A673 (cell line): ENCODE measurements at regions not wholly inside any gene's neighbourhood (a gene's known extent, or its start where the extent isn't known, plus 50 kb on each side); places are given as distances from the start of the nearest gene placed in this dataset.

Experiments
- BruUV-seq: library from RNA; stranded (reverse); fragments of 400-500 nt; replicated peaks from 2 replicates; lab custom pipeline; 2021; lab: Mats Ljungman, UMichigan
- CTCF ChIA-PET: fragments of 300-600 bp; sonication (Branson Sonifier 250); formaldehyde crosslinking; loops from one replicate; lab custom pipeline; 2022; ENCODE audit warnings: antibody characterized with exemption; lab: Charles Lee
- POLR2A ChIA-PET: fragments of 300-600 bp; sonication (Branson Sonifier 250); formaldehyde crosslinking; loops from one replicate; lab custom pipeline; 2022; ENCODE audit warnings: antibody characterized with exemption; ENCODE audit not compliant: low non-redundant PET; lab: Charles Lee
- DNase-seq: peaks from one replicate; pipeline ENCODE4 v3.0.0-alpha.2; 2015; ENCODE audit warnings: low spot score
- H3K27ac ChIP-seq: fragments of 200-600 bp; sonication (generic); 2 replicates; pipeline ENCODE4 v1.5.1; 2016; ENCODE audit warnings: mixed run types, low read depth, mild to moderate bottlenecking, mixed read lengths, antibody characterized with exemption, low read length; ENCODE audit not compliant: poor library complexity, severe bottlenecking
- H3K27me3 ChIP-seq: fragments of 200-600 bp; sonication (generic); replicated peaks from 2 replicates; pipeline ENCODE4 v1.6.1; 2017; ENCODE audit warnings: mixed run types, low read depth, mild to moderate bottlenecking, mixed read lengths, antibody characterized with exemption, low read length; ENCODE audit not compliant: insufficient read depth, poor library complexity
- H3K36me3 ChIP-seq: fragments of 200-600 bp; sonication (generic); 2 replicates; pipeline ENCODE4 v1.6.1; 2016; ENCODE audit warnings: mixed run types, mild to moderate bottlenecking, mixed read lengths, antibody characterized with exemption, low read length; ENCODE audit not compliant: insufficient read depth, poor library complexity, severe bottlenecking
- H3K4me1 ChIP-seq: fragments of 200-600 bp; sonication (generic); 2 replicates; pipeline ENCODE4 v1.6.1; 2017; ENCODE audit warnings: mixed run types, mild to moderate bottlenecking, mixed read lengths, antibody characterized with exemption, low read length; ENCODE audit not compliant: insufficient read depth, poor library complexity, severe bottlenecking
- H3K4me3 ChIP-seq: fragments of 200-600 bp; sonication (generic); 2 replicates; pipeline ENCODE4 v1.5.1; 2016; ENCODE audit warnings: low read depth, mixed run types, mild to moderate bottlenecking, mixed read lengths, low read length; ENCODE audit not compliant: poor library complexity, severe bottlenecking
- H3K9me3 ChIP-seq: fragments of 200-600 bp; sonication (generic); 2 replicates; pipeline ENCODE4 v1.6.1; 2016; ENCODE audit warnings: mixed run types, low read depth, mild to moderate bottlenecking, mixed read lengths, antibody characterized with exemption, low read length; ENCODE audit not compliant: poor library complexity, severe bottlenecking
- EZH2 ChIP-seq: fragments of 200-600 bp; sonication (generic); IDR thresholded peaks from 2 replicates; pipeline ENCODE4 v1.6.1; 2017; ENCODE audit warnings: borderline replicate concordance, low read depth, mild to moderate bottlenecking, mixed read lengths, antibody characterized with exemption, low read length; ENCODE audit not compliant: poor library complexity, severe bottlenecking
- intact Hi-C: fragments of 100-400 bp; cut with micrococcal nuclease; formaldehyde crosslinking; loops from one replicate; pipeline ENCODE4 v1.10.0; 2022; ENCODE audit not compliant: unreplicated experiment
- TF ChIP-seq, protein P1 (sequence below): fragments of 300-800, 200-600 bp; sonication (generic); conservative IDR thresholded peaks from 2 replicates; pipeline ENCODE4 v1.5.1; 2017; ENCODE audit warnings: low read depth, mild to moderate bottlenecking, antibody characterized with exemption, low read length, moderate library complexity, mixed read lengths

DNA sequence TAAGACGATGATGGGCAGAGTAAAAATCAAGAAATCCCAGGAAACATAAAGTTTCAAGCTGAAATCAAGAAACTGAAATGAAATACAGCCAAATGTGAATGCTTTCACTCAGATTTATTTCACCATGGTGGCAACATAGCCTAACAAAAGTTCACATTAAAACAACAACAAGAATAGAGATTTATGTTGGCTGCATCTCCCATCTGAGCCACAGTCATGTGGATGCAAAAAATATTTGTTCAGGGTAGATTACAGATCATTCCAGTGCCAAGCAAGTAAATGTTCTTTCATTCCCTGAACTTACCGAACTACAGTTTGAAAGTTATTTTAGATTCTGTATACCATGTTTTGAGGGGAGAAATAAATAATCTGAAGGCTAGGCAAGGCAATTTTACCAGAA lies 159.9 kb upstream of the TMTC1 start:
- no TSS peak for BruUV-seq
- H3K27me3 ChIP-seq = peaks cover 9% of the 10 kb centered on the region
- intact Hi-C loops = no loop called here
- H3K36me3 ChIP-seq = no peaks in the 10 kb centered on the region
- H3K4me1 ChIP-seq = no peaks in the 10 kb centered on the region
- no peaks in the 10 kb centered on the region for H3K9me3 ChIP-seq
- no peak overlapping the region for H3K27ac ChIP-seq
- CTCF ChIA-PET = no interaction called here
- no peak for DNase-seq
- POLR2A ChIA-PET = no interaction called here
- H3K4me3 ChIP-seq = no peak overlapping the region
- no peak for TF ChIP-seq EZH2
- TF ChIP-seq, protein P1, sequence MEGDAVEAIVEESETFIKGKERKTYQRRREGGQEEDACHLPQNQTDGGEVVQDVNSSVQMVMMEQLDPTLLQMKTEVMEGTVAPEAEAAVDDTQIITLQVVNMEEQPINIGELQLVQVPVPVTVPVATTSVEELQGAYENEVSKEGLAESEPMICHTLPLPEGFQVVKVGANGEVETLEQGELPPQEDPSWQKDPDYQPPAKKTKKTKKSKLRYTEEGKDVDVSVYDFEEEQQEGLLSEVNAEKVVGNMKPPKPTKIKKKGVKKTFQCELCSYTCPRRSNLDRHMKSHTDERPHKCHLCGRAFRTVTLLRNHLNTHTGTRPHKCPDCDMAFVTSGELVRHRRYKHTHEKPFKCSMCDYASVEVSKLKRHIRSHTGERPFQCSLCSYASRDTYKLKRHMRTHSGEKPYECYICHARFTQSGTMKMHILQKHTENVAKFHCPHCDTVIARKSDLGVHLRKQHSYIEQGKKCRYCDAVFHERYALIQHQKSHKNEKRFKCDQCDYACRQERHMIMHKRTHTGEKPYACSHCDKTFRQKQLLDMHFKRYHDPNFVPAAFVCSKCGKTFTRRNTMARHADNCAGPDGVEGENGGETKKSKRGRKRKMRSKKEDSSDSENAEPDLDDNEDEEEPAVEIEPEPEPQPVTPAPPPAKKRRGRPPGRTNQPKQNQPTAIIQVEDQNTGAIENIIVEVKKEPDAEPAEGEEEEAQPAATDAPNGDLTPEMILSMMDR = no peak

DNA sequence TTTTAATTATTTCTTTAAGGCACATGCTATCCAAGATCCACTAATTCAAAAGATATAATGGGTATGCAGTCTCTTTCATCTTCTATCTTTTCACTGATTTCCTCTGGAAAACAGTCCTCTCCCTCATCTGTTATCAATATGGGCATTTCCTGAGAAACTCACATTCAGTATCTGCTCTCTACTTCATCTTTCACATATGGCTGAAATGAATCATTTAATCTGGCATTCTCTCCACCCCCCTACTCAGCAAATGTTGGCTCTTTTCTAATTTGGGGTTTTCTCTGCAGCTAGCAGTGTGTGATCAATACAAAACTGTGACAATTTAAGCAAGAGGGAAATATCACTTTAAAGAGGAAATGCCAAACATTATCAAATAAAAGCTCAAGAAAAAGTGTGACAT lies 157.1 kb upstream of the TMTC1 start:
- H3K4me3 ChIP-seq = no peak overlapping the region
- intact Hi-C loops = no loop called here
- H3K27ac ChIP-seq = no peak overlapping the region
- no peaks in the 10 kb centered on the region for H3K36me3 ChIP-seq
- no peaks in the 10 kb centered on the region for H3K9me3 ChIP-seq
- ChIA-PET POLR2A (no interaction called here), CTCF (no interaction called here)
- no TSS peak for BruUV-seq
- no peak for DNase-seq
- peaks cover 28% of the 10 kb centered on the region for H3K27me3 ChIP-seq
- no peaks in the 10 kb centered on the region for H3K4me1 ChIP-seq
- no peak for TF ChIP-seq EZH2

DNA sequence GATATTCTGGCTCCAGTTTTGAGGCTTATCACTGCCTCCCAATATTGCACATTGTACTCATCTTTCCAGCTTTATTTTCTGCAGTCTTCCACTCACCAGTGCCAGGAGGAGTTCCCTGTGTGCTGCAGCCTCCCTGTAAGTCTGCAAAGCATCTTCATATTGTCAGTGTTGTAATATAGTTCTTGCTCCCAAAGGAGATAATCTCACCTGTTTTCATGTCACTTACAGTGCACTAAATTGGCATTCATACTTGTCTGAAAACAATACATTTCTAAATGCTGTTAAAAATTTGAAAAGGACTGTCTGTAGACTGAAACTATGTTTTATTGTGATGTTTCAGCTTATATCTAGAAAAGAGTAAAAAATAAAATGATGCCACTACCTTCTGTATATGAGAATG lies 146.8 kb upstream of the TMTC1 start:
- no peaks in the 10 kb centered on the region for H3K9me3 ChIP-seq
- intact Hi-C loops = no loop called here
- ChIA-PET CTCF (no interaction called here), POLR2A (no interaction called here)
- H3K4me3 ChIP-seq = no peak overlapping the region
- DNase-seq = no peak
- H3K36me3 ChIP-seq = no peaks in the 10 kb centered on the region
- BruUV-seq = no TSS peak
- peaks cover 8% of the 10 kb centered on the region for H3K27me3 ChIP-seq
- no peaks in the 10 kb centered on the region for H3K4me1 ChIP-seq
- TF ChIP-seq EZH2 = no peak
- TF ChIP-seq, protein P1 = no peak
- no peak overlapping the region for H3K27ac ChIP-seq

DNA sequence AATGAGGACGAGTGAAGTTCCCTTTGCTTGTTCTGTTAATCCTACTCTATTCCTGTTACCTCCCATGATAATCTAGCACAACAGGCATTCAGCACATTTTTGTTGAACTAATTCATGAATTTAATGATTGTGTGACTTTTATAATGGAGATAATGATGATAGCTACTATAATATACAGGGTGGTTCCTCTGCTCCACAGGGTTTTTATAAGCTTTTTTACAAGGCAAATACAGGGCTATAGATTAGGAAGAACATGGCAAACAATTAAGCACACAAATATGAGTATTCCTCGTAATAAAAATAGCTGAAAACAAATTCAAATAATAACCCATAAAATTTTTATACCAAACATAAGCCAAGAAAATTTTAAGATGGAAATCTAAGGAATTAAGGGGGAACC lies 145.6 kb upstream of the TMTC1 start:
- intact Hi-C loops = no loop called here
- CTCF ChIA-PET = no interaction called here
- no TSS peak for BruUV-seq
- no peaks in the 10 kb centered on the region for H3K36me3 ChIP-seq
- POLR2A ChIA-PET = no interaction called here
- H3K4me3 ChIP-seq = no peak overlapping the region
- H3K4me1 ChIP-seq = no peaks in the 10 kb centered on the region
- no peak overlapping the region for H3K27ac ChIP-seq
- no peaks in the 10 kb centered on the region for H3K9me3 ChIP-seq
- DNase-seq = no peak
- peaks cover 8% of the 10 kb centered on the region for H3K27me3 ChIP-seq
- no peak for TF ChIP-seq EZH2
- TF ChIP-seq, protein P1 = no peak
